OCI-LY1 (cell line): ENCODE measurements at regions not wholly inside any gene's neighbourhood (a gene's known extent, or its start where the extent isn't known, plus 50 kb on each side); places are given as distances from the start of the nearest gene placed in this dataset.

ENCODE experiments used
- H2AFZ ChIP-seq: fragments of 200-600 bp; sonication (generic), shearing (Covaris generic); 2 replicates; pipeline ENCODE4 v1.6.0; 2014; ENCODE audit warnings: antibody characterized with exemption, mild to moderate bottlenecking, low read length
- H3F3A ChIP-seq: fragments of 200-600 bp; sonication (generic), shearing (Covaris generic); 2 replicates; pipeline ENCODE4 v1.6.0; 2014; ENCODE audit warnings: mild to moderate bottlenecking, antibody characterized with exemption, low read length, moderate library complexity; ENCODE audit not compliant: insufficient read depth
- H3K27ac ChIP-seq: fragments of 200-600 bp; sonication (generic); 2 replicates; pipeline ENCODE4 v1.5.1; 2014; ENCODE audit warnings: low read length, mixed run types, mild to moderate bottlenecking, low read depth; ENCODE audit not compliant: poor library complexity, severe bottlenecking
- H3K27me3 ChIP-seq: fragments of 200-600 bp; sonication (generic); 2 replicates; pipeline ENCODE4 v1.6.0; 2014; ENCODE audit warnings: antibody characterized with exemption, mild to moderate bottlenecking, low read length, moderate library complexity; ENCODE audit not compliant: insufficient read depth
- H3K36me3 ChIP-seq: fragments of 200-600 bp; sonication (generic); 2 replicates; pipeline ENCODE4 v1.6.1; 2014; ENCODE audit warnings: mild to moderate bottlenecking, antibody characterized with exemption, low read length, moderate library complexity, mixed read lengths; ENCODE audit not compliant: insufficient read depth
- H3K4me1 ChIP-seq: fragments of 200-600 bp; sonication (generic); 2 replicates; pipeline ENCODE4 v1.5.1; 2014; ENCODE audit warnings: mild to moderate bottlenecking, low read length, moderate library complexity; ENCODE audit not compliant: insufficient read depth, severe bottlenecking
- H3K4me2 ChIP-seq: fragments of 200-600 bp; sonication (generic), shearing (Covaris generic); 2 replicates; pipeline ENCODE4 v1.6.1; 2014; ENCODE audit warnings: low read length
- H3K4me3 ChIP-seq: fragments of 200-600 bp; sonication (generic); 2 replicates; pipeline ENCODE4 v1.5.1; 2014; ENCODE audit warnings: low read length, low read depth, mild to moderate bottlenecking, mixed read lengths; ENCODE audit not compliant: poor library complexity, severe bottlenecking
- H3K79me2 ChIP-seq: fragments of 200-600 bp; shearing (Covaris generic); 2 replicates; pipeline ENCODE4 v1.6.1; 2016; ENCODE audit warnings: mixed run types, low read length, mixed read lengths; ENCODE audit not compliant: insufficient read depth
- H3K9ac ChIP-seq: fragments of 200-600 bp; sonication (generic), shearing (Covaris generic); 2 replicates; pipeline ENCODE4 v1.6.1; 2014; ENCODE audit warnings: mild to moderate bottlenecking, low read length, mixed read lengths
- H3K9me2 ChIP-seq: fragments of 200-600 bp; sonication (generic), shearing (Covaris generic); 2 replicates; pipeline ENCODE4 v1.6.1; 2014; ENCODE audit warnings: low read depth, mild to moderate bottlenecking, low read length, mixed read lengths
- H3K9me3 ChIP-seq: fragments of 200-600 bp; shearing (Covaris generic); 2 replicates; pipeline ENCODE4 v1.6.1; 2014; ENCODE audit warnings: low read length, mixed read lengths
- H4K20me1 ChIP-seq: fragments of 200-600 bp; sonication (generic), shearing (Covaris generic); 2 replicates; pipeline ENCODE4 v1.6.0; 2016; ENCODE audit warnings: mild to moderate bottlenecking, low read length; ENCODE audit not compliant: insufficient read depth
- CTCF ChIP-seq: fragments of 200-600 bp; sonication (generic), shearing (Covaris generic); IDR thresholded peaks from 2 replicates; pipeline ENCODE4 v1.5.1; 2017; ENCODE audit warnings: mild to moderate bottlenecking, antibody characterized with exemption, low read length, moderate library complexity, mixed read lengths
- EZH2 ChIP-seq: fragments of 200-600 bp; sonication (generic), shearing (Covaris generic); IDR thresholded peaks from 2 replicates; pipeline ENCODE4 v1.8.0; 2017; ENCODE audit warnings: borderline replicate concordance, mixed run types, mild to moderate bottlenecking, antibody characterized with exemption, low read length, moderate library complexity, mixed read lengths

- no peaks in the 10 kb centered on the region; the same call in 1 of the 2 replicates for H3K36me3 ChIP-seq
- H3K9me3 ChIP-seq, result peaks cover 23% of the 10 kb centered on the region
- no peak overlapping the region for H3K9ac ChIP-seq
- no peaks in the 10 kb centered on the region for H3K27me3 ChIP-seq
- no peaks in the 10 kb centered on the region for H3K79me2 ChIP-seq
- TF ChIP-seq EZH2 (no peak), CTCF (no peak)
- H3K4me1 ChIP-seq, result peaks cover 19% of the 10 kb centered on the region
- H3K27ac ChIP-seq, result no peak overlapping the region
- H3F3A ChIP-seq, result no peaks in the 10 kb centered on the region
- no peak overlapping the region for H2AFZ ChIP-seq
- no peak overlapping the region for H3K4me2 ChIP-seq
- H3K4me3 ChIP-seq, result no peak overlapping the region
- no peaks in the 10 kb centered on the region for H3K9me2 ChIP-seq
- H4K20me1 ChIP-seq, result no peaks in the 10 kb centered on the region
Measured at GRCh38 chr5:124153588-124153987, 592.9 kb downstream of the ZNF608 start.

DNA sequence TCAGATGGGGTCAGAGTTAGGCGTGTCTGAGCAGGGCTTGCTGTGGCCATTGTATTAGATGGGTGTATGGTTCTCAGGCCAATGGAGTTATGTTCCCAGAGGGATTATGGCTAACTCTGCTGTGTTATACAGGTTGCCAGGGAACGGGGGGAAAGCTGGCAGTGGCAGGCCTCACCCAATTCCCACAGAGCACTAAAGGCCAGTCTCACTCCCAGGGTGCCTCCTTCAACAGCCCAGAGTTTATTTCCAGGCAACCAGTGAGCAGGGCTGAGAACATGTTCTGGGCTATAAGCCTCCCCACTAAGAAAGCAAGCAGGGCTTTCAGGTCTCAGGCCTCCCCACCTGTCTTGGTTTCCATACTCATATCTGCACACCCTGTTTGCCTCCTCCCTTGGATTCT is 597.9 kb downstream of the ZNF608 start:
- Histone ChIP-seq H3K9me3 (0 out of 2 replicates have a peak, but pooled peaks cover under 1% of the 10 kb centered on the region), H3F3A (no peaks in the 10 kb centered on the region), H3K9me2 (no peaks in the 10 kb centered on the region), H3K27me3 (no peaks in the 10 kb centered on the region), H3K27ac (no peak overlapping the region), H3K36me3 (no peaks in the 10 kb centered on the region; the same call in 1 of the 2 replicates), H4K20me1 (no peaks in the 10 kb centered on the region), H3K9ac (no peak overlapping the region), H3K79me2 (no peaks in the 10 kb centered on the region), H3K4me2 (no peak overlapping the region), H3K4me1 (no peaks in the 10 kb centered on the region), H2AFZ (no peak overlapping the region), H3K4me3 (no peak overlapping the region)
- TF ChIP-seq CTCF (no peak), EZH2 (no peak)

DNA sequence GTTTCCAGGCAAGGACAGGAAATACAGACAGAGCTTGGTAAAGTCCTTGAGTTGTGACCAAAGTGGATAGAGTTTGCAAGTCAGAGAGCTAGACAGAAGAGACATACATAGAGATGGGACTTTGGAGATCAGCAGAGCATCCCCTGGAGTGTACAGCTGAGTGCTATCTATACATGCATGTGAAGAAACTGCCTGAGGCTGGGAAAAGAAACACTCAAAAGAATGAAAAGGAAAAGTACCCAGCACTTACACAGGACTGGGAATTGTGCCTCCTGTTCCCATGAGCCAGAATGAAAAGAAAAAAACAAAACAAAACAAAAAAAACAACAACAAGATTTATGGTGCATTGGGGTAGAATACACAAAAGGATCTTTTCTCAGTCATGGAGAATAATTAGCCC is 606.4 kb downstream of the ZNF608 start:
- Histone ChIP-seq H3K4me2 (no peak overlapping the region), H3K4me3 (no peak overlapping the region), H3K27ac (no peak overlapping the region), H3F3A (no peaks in the 10 kb centered on the region), H3K4me1 (no peaks in the 10 kb centered on the region), H3K27me3 (no peaks in the 10 kb centered on the region), H3K9ac (no peak overlapping the region), H3K9me3 (no peaks in the 10 kb centered on the region), H3K9me2 (no peaks in the 10 kb centered on the region), H3K36me3 (no peaks in the 10 kb centered on the region), H2AFZ (no peak overlapping the region), H3K79me2 (no peaks in the 10 kb centered on the region), H4K20me1 (no peaks in the 10 kb centered on the region)
- no peak for TF ChIP-seq CTCF
- no peak for TF ChIP-seq EZH2
